Activated naive CD8-positive, alpha-beta T cell treated with anti-CD3 and anti-CD28 coated beads, Interleukin-2, amount 10 ng/mL, durations not matched to agents 7 days and 5 days (primary cell): ENCODE measurements at regions not wholly inside any gene's neighbourhood (a gene's known extent, or its start where the extent isn't known, plus 50 kb on each side); places are given as distances from the start of the nearest gene placed in this dataset.

Experiments used
- ATAC-seq: fragments of 150-1000 bp; cut with Tn5 transposase; one replicate; pipeline ENCODE4 v1.10.0; 2021; ENCODE audit warnings: low read depth, moderate library complexity
- POLR2A ChIA-PET: fragments of 350-600 bp; sonication (Branson Sonifier 250); formaldehyde crosslinking; loops from one replicate; lab custom pipeline; 2021; ENCODE audit warnings: antibody characterized with exemption; lab: Charles Lee
- DNase-seq: peaks from one replicate; pipeline ENCODE4 v3.0.0; 2021
- H3K27ac Mint-ChIP-seq: one replicate; pipeline ENCODE4 v1.8.0; 2022; ENCODE audit warnings: mild to moderate bottlenecking, mixed read lengths
- H3K27me3 Mint-ChIP-seq: one replicate; pipeline ENCODE4 v1.8.0; 2022; ENCODE audit warnings: mild to moderate bottlenecking, moderate library complexity, mixed read lengths
- H3K36me3 Mint-ChIP-seq: one replicate; pipeline ENCODE4 v1.8.0; 2021; ENCODE audit warnings: mild to moderate bottlenecking, mixed read lengths
- H3K4me1 Mint-ChIP-seq: one replicate; pipeline ENCODE4 v1.8.0; 2021; ENCODE audit warnings: mixed read lengths
- H3K4me3 Mint-ChIP-seq: one replicate; pipeline ENCODE4 v1.8.0; 2022; ENCODE audit warnings: mild to moderate bottlenecking, moderate library complexity, mixed read lengths
- H3K9me3 Mint-ChIP-seq: one replicate; pipeline ENCODE4 v1.8.0; 2021; ENCODE audit warnings: mixed read lengths

DNA sequence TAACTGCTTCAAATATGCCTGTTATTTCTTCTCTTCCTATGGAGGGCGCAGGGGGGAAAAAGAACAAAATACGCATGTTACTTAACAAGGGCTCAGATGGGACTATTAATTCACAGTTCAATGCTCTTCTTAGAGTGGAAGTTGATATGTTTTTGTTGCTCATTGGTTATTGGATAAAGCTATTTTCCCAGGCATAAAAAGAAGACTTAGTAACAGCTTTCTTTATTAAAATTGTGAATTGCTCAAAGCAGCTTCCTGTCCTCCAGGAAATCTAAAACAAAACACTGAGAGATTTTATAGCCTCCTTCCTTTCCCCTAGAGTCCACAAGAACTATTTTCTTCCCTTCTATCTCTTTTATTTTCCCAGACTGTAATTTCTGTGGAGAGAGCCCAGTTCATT, 180.8 kb downstream of the SH3BP4 start:
- Mint-ChIP-seq H3K27me3 (peaks cover 12% of the 10 kb centered on the region), H3K4me3 (no peak overlapping the region), H3K27ac (no peak overlapping the region), H3K4me1 (no peaks in the 10 kb centered on the region), H3K9me3 (no peaks in the 10 kb centered on the region), H3K36me3 (no peaks in the 10 kb centered on the region)
- ATAC-seq (no peak), DNase-seq (no peak)
- POLR2A ChIA-PET = no interaction called here

DNA sequence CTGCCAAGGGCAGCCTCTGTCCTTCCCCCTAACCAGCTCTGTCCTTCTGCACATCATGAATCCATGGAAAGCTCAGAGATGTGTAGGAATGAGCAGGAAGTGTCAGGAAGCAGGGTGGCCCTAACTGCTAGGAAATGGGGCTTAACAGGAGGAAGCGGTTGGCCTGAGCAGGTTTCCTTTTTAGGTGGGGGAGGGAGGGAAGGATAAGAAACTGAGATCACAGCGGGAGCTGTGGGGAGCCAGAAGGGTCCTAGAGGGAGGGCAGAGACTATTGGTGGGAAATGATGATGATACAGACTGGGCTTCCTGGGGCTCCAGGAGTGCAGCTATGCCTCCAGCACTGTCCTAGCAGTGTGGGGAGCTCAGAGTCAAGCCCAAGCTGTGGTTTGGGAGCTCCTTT, 182.0 kb downstream of the SH3BP4 start:
- Mint-ChIP-seq H3K27ac (no peak overlapping the region), H3K4me3 (no peak overlapping the region), H3K36me3 (no peaks in the 10 kb centered on the region), H3K27me3 (peaks cover 12% of the 10 kb centered on the region), H3K9me3 (no peaks in the 10 kb centered on the region), H3K4me1 (no peaks in the 10 kb centered on the region)
- ATAC-seq = no peak
- POLR2A ChIA-PET = no interaction called here
- DNase-seq = no peak

DNA sequence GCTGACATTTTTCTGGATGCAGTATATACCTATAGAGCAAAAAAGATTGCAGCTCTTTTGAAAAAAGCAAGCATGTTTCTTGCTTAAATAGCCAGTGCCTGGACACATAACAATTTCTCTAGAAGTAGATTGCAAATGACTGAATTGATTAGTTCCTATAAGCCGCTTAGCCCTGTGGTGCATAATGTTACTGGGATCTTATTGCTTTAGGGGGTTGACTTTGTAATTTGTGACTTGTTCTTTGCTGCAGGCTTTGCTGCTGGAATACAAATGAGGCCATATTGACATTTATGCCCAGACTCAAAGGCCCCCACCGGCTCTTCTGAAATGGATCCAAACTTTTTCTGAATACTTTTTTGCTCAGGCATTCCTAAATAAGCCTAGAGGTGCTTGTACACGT, 182.6 kb downstream of the SH3BP4 start:
- H3K4me1 Mint-ChIP-seq = no peaks in the 10 kb centered on the region
- peaks cover 10% of the 10 kb centered on the region for H3K27me3 Mint-ChIP-seq
- H3K36me3 Mint-ChIP-seq = no peaks in the 10 kb centered on the region
- no peak overlapping the region for H3K27ac Mint-ChIP-seq
- H3K4me3 Mint-ChIP-seq = no peak overlapping the region
- H3K9me3 Mint-ChIP-seq = no peaks in the 10 kb centered on the region
- no peak for DNase-seq
- ATAC-seq = no peak
- POLR2A ChIA-PET = no interaction called here

DNA sequence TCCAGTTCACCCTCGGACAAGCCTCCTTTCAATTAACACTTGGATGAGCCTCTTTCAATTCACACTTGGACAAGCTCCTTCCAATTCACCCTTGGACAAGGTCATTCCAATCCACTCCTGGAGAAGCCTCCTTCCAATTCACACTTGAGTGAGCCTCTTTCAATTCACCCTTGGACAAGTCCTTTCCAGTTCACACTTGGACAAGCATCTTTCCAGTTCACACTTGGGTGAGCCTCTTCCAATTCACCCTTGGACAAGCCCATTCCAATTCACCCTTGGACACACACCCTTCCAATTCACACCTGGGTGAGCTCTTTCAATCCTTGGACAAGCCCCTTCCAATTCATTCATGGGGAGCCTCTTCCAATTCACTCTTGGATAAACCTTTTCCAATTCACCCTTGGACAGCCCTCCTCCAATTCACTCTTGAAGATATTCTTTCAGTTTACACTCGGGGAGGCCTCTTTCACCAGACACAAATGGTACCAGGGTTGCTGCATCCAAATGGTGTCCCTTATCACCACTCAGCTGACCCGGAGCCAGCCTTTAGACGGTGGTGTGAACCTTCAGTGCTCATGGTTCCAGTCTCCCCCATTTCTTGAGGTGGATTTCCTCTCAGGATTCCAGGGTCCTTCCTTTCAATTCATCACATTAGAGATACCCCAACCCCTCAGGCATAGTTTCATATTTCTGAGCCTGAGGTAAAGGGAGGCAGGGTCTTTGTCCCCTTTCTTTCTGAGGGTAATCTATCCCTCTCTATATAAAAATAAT, 183.6 kb downstream of the SH3BP4 start:
- Mint-ChIP-seq H3K4me1 (no peaks in the 10 kb centered on the region), H3K27me3 (peaks cover 10% of the 10 kb centered on the region), H3K4me3 (no peak overlapping the region), H3K27ac (no peak overlapping the region), H3K36me3 (no peaks in the 10 kb centered on the region), H3K9me3 (no peaks in the 10 kb centered on the region)
- POLR2A ChIA-PET = no interaction called here
- ATAC-seq (no peak), DNase-seq (no peak)

DNA sequence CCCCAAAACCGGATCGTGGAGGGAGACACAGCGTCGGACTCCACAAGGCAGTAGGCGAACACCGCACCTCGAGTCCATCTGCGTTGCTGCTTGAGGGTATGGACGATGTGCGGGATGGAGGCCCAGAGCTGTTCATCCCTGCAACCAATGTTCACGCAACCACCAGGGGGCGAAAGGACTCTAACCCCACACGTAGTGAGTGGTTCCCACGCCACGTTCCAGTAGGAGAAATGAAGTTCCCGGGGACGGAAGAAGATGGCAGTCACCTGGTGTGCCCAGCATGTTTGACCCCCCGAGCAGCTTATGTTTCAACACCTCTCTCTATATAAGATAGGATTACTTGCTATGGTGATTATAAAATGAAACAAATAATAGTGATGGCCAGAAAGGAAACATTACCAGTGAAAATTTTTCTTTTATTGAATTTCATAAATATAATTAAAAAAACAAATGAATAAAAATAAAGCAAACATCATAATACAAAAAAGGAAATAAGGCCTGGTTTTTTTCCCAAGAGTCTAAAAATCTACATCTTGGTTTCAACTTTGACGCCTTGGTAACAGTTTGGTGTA, 184.3 kb downstream of the SH3BP4 start:
- Mint-ChIP-seq H3K36me3 (no peaks in the 10 kb centered on the region), H3K4me3 (no peak overlapping the region), H3K4me1 (no peaks in the 10 kb centered on the region), H3K27ac (no peak overlapping the region), H3K27me3 (peaks cover 8% of the 10 kb centered on the region), H3K9me3 (no peaks in the 10 kb centered on the region)
- DNase-seq = peak; percentile 36
- ATAC-seq = no peak
- POLR2A ChIA-PET = no interaction called here

DNA sequence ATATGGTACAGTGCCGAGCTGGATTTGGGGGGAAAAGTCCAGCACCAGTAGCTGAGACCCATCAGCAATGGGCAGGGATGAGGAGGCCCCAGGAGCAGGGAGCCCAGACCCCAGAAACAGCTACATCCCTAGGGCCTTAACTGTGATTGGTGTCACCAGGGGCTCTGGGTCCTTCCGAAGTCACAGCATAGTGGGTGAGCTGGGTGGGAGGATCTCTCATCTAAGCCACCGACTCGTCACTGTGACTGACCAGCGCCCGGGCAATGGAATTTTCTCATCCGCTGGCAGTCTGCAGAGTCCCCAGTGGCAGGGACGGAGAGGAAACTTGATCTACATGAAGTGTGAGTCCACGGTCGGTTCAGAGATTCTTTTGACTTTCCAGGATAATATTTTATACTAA, 186.5 kb downstream of the SH3BP4 start:
- no peak for ATAC-seq
- no peak overlapping the region for H3K4me3 Mint-ChIP-seq
- no peak for DNase-seq
- H3K36me3 Mint-ChIP-seq = no peaks in the 10 kb centered on the region
- no peaks in the 10 kb centered on the region for H3K9me3 Mint-ChIP-seq
- H3K27me3 Mint-ChIP-seq = peaks cover 8% of the 10 kb centered on the region
- no peak overlapping the region for H3K27ac Mint-ChIP-seq
- H3K4me1 Mint-ChIP-seq = no peaks in the 10 kb centered on the region
- POLR2A ChIA-PET = no interaction called here

DNA sequence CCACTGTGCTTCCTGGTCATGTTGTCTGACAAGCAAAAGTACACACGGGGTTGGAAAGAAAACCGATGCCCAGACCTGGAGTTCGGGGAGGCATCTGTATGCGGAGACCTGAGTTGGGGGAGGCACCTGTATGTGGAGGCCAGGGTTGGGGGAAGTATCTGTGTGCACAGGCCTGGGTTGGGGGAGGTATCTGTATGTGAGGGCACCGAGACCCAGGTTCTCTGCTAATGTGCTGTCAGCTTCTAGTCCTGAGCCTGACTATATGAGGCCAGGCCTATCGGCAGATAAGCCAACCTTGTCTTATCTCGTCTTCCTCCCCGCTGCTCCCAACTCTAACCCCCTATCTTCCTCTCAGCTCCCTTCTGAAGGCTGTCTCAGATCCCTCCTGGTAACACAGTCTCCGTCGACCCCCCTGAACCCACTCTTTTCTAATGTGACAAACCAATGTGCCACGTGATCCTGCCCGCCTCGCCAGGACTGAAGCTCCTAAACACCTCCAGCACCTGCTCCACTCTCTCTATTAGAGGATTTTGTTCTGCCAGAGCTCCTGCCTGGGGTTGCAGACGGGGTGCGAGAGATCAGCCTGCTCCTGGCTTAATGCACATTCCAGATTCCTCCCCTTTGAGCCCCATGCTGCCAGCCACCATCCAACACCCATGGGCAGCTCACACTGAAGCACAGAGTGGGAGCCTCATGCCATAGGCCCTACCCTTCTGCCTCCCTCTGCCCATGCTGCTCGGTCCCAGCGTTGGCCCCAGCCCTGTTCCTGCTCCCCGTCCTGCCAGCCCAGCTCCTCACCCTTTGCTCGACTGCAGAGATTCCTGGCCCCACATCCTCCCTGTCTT, 188.4 kb downstream of the SH3BP4 start:
- Mint-ChIP-seq H3K27me3 (peaks cover 7% of the 10 kb centered on the region), H3K4me1 (no peaks in the 10 kb centered on the region), H3K4me3 (no peak overlapping the region), H3K36me3 (no peaks in the 10 kb centered on the region), H3K9me3 (no peaks in the 10 kb centered on the region), H3K27ac (no peak overlapping the region)
- POLR2A ChIA-PET = no interaction called here
- no peak for DNase-seq
- no peak for ATAC-seq

DNA sequence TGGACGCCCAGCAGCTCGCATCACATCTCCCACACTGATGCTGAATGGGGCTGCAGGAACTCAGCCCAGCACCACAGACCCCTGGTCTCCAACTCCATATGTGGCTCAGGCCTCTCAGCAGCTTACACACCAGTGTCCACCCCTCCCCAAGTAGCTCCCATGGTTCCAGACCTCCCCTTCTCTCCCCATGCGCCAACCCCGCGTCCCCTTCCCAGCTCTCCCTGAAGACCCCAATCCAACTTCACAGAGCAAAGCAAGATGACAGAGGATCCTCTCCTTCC, 188.9 kb downstream of the SH3BP4 start:
- ATAC-seq (no peak), DNase-seq (no peak)
- peaks cover 4% of the 10 kb centered on the region for H3K27me3 Mint-ChIP-seq
- no peak overlapping the region for H3K27ac Mint-ChIP-seq
- no peaks in the 10 kb centered on the region for H3K4me1 Mint-ChIP-seq
- no peak overlapping the region for H3K4me3 Mint-ChIP-seq
- H3K9me3 Mint-ChIP-seq = no peaks in the 10 kb centered on the region
- POLR2A ChIA-PET = no interaction called here
- H3K36me3 Mint-ChIP-seq = no peaks in the 10 kb centered on the region

DNA sequence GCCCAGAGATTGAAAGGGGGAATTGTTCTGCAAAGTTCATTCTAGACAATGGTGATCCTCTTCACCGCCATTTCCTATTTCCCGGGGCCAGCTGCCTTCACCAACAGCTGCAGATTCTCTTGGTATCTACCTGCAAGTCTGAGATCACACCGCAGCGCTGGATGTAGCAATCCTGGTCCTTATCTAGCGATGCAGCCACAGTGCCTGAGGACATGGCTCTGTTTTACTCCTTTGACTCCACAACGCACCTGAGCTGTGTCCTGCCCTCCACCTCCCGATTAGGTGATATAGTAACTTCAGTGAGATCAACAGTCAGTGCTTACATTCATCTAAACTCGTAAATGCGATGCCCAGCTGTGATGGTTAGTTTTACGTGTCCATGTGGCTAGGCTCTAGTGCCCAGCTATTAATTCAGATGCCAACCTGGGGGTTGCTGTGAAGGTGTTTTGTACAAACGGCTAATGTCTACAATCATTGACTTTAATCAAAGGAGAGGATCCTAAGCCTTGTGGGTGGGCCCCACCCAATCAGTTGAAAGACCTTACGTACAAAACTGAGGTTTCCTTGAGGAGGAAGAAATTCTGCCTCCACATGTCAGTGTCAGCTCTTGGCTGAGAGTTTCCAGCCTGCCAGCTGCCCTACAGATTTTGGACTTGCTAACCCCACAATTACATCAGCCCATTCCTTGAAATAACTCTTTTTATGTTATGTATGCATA, 189.8 kb downstream of the SH3BP4 start:
- DNase-seq (no peak), ATAC-seq (no peak)
- Mint-ChIP-seq H3K9me3 (no peaks in the 10 kb centered on the region), H3K27ac (no peak overlapping the region), H3K36me3 (no peaks in the 10 kb centered on the region), H3K4me1 (no peaks in the 10 kb centered on the region), H3K4me3 (no peak overlapping the region), H3K27me3 (peaks cover 4% of the 10 kb centered on the region)
- POLR2A ChIA-PET = no interaction called here

DNA sequence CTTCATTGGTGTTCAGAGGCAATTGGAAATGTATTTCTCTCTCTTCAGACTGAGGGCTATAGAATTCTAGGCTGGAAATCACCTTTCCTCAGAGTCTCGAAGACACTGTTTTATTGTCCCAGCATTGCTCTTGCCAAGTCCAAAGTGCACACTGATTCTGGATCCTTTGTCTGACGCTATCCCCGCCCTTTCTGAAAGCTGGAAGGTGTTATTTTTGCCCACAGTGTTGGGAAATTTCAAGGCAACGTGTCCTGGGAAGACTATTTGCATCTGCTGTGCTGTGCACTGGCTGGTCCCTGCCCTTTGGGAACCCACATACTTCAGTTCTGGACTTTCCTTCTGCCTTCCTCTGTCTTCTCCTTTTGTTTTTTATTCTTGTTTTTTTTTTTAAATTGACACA, 190.8 kb downstream of the SH3BP4 start:
- no peak overlapping the region for H3K4me3 Mint-ChIP-seq
- peaks cover 4% of the 10 kb centered on the region for H3K27me3 Mint-ChIP-seq

DNA sequence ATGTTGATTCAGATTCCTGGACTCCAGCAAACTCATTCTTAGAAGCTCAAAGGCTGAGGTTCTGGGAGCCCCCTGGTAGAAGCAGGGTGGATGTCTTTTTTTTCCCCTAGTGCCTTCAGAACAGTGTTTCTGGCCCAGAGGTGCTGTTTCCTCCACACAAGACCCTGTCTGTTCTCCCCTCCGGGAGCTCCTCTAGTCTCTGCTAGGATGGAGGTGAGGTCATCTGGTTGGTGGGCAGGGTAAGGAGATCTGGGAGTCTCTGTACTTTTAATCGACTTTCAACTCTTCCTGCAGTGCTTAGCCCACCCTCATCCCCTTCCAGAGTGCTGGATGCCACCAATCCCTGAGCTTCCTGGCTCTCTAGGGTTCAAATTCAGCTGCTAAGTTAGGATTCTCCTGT, 192.0 kb downstream of the SH3BP4 start:
- POLR2A ChIA-PET = no interaction called here
- Mint-ChIP-seq H3K36me3 (no peaks in the 10 kb centered on the region), H3K4me1 (no peaks in the 10 kb centered on the region), H3K27me3 (peaks cover 2% of the 10 kb centered on the region), H3K27ac (no peak overlapping the region), H3K9me3 (no peaks in the 10 kb centered on the region), H3K4me3 (no peak overlapping the region)
- DNase-seq (no peak), ATAC-seq (no peak)

More for the DNA sequence above, 190.8 kb downstream of the SH3BP4 start:
- Mint-ChIP-seq H3K9me3 (no peaks in the 10 kb centered on the region), H3K36me3 (no peaks in the 10 kb centered on the region), H3K4me1 (no peaks in the 10 kb centered on the region), H3K27ac (no peak overlapping the region)
- DNase-seq (no peak), ATAC-seq (no peak)
- POLR2A ChIA-PET = no interaction called here

DNA sequence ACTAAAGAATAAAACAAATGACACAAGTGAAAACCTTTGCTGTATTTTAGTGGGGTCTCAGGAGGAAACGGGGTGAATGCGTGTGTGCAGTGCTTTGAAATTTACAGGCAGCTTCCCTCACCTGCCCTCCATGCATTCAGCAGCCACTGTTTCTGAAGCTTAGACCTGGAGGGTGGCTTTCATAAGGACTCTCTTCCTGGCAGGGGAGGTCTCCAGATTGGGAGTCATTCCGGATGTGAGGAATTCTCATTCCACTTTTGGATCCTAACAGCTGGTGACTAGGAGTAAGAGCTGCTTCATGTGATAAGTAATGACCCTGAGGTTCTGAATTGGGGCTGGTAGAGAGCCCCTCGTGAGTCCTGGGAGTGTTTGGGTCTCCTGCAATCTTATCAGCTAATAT, 192.5 kb downstream of the SH3BP4 start:
- Mint-ChIP-seq H3K9me3 (no peaks in the 10 kb centered on the region), H3K36me3 (no peaks in the 10 kb centered on the region), H3K27me3 (peaks cover 2% of the 10 kb centered on the region), H3K27ac (no peak overlapping the region), H3K4me3 (no peak overlapping the region), H3K4me1 (no peaks in the 10 kb centered on the region)
- DNase-seq (no peak), ATAC-seq (no peak)
- POLR2A ChIA-PET = no interaction called here

DNA sequence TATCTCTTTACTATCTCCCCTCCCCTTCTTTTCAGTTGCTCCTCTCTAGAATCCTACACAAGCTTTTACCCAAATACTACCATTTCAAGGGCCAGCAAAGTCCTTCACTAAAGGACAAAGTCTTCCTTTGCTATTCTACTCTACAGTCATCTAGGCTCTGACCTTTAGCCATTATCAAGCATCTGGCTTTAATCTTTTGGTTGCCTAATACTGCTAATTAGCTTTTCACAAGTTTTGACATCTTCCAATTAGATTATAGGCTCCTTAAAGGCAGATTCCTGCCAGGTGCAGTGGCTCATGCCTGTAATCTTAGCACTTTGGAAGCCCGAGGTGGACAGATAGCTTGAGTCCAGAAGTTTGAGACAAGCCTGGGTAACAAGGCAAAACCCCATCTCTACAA, 194.4 kb downstream of the SH3BP4 start:
- Mint-ChIP-seq H3K9me3 (no peaks in the 10 kb centered on the region), H3K4me3 (no peak overlapping the region), H3K36me3 (no peaks in the 10 kb centered on the region), H3K4me1 (no peaks in the 10 kb centered on the region), H3K27ac (no peak overlapping the region), H3K27me3 (peaks cover 2% of the 10 kb centered on the region)
- ATAC-seq (no peak), DNase-seq (no peak)
- POLR2A ChIA-PET = no interaction called here
